ENCODE measurements at regions not wholly inside any gene's neighbourhood (a gene's known extent, or its start where the extent isn't known, plus 50 kb on each side); places are given as distances from the start of the nearest gene placed in this dataset.
"Not testable (repeated sequence)": the region's sequence is repeated elsewhere in the genome, so short reads cannot be mapped to it uniquely, and the experiment has no call there.

- no peak for FAIRE-seq
These were observed 511.1 kb upstream of the ADGRL4 start for GRCh38 chr1:79517470-79518224.

- FAIRE-seq, result no peak
These were observed 501.2 kb upstream of the ADGRL4 start for GRCh38 chr1:79507770-79508169.

- FAIRE-seq, result no peak
These were observed 494.6 kb upstream of the ADGRL4 start for GRCh38 chr1:79501153-79501552.

- FAIRE-seq, result no peak
These were observed 493.0 kb upstream of the ADGRL4 start for GRCh38 chr1:79499541-79499940.

GRCh38 chr1:79497193-79497773 is 490.8 kb upstream of the ADGRL4 start:
- peak; percentile 81 for FAIRE-seq

- no peak for FAIRE-seq
These were observed 489.6 kb upstream of the ADGRL4 start for GRCh38 chr1:79496129-79496528.

GRCh38 chr1:79493702-79494101 is 487.2 kb upstream of the ADGRL4 start:
- FAIRE-seq, result not testable (repeated sequence)

GRCh38 chr1:79488572-79489121 is 482.1 kb upstream of the ADGRL4 start:
- FAIRE-seq, result not testable (repeated sequence)

- FAIRE-seq, result no peak
These were observed 472.3 kb upstream of the ADGRL4 start for GRCh38 chr1:79478728-79479373.

- FAIRE-seq, result no peak
These were observed 471.6 kb upstream of the ADGRL4 start for GRCh38 chr1:79478160-79478559.

GRCh38 chr1:79472067-79472656 is 465.6 kb upstream of the ADGRL4 start:
- no peak for FAIRE-seq

- FAIRE-seq, result no peak
These were observed 462.6 kb upstream of the ADGRL4 start for GRCh38 chr1:79469139-79469538.

- FAIRE-seq, result no peak
These were observed 454.4 kb upstream of the ADGRL4 start for GRCh38 chr1:79460773-79461436.

GRCh38 chr1:79457562-79458224 is 451.2 kb upstream of the ADGRL4 start:
- no peak for FAIRE-seq

GRCh38 chr1:79448426-79448825 is 441.9 kb upstream of the ADGRL4 start:
- no peak for FAIRE-seq

GRCh38 chr1:79441238-79441637 is 434.7 kb upstream of the ADGRL4 start:
- FAIRE-seq, result no peak

GRCh38 chr1:79437540-79437939 is 431.0 kb upstream of the ADGRL4 start:
- FAIRE-seq, result no peak

GRCh38 chr1:79431340-79431739 is 424.8 kb upstream of the ADGRL4 start:
- no peak for FAIRE-seq

- FAIRE-seq, result no peak
These were observed 423.9 kb upstream of the ADGRL4 start for GRCh38 chr1:79430437-79430836.

GRCh38 chr1:79422726-79423125 is 416.2 kb upstream of the ADGRL4 start:
- no peak for FAIRE-seq

GRCh38 chr1:79398501-79398900 is 392.0 kb upstream of the ADGRL4 start:
- FAIRE-seq, result no peak

- FAIRE-seq, result no peak
These were observed 390.4 kb upstream of the ADGRL4 start for GRCh38 chr1:79396901-79397300.

All from A204.1 (cell line).